ENCODE measurements at regions not wholly inside any gene's neighbourhood (a gene's known extent, or its start where the extent isn't known, plus 50 kb on each side); places are given as distances from the start of the nearest gene placed in this dataset.

DNA sequence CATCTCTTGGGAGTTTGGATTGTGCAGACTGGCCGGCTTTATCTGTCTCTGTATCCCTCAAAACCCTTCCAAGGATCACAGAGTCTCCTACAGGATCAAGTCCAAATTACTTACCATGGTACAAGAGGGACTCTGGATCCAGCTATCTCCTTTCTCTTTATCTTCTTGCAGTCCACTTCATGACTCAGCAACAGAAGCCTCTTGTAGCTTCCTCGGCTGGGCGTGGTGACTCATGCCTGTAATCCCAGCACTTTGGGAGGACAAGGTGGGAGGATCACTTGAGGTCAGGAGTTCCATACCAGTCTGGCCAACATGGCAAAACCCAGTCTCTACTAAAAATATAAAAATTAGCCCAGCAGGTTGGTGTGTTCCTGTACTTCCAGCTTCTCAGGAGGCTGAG, 189.7 kb downstream of the BCAT1 start:
- no peak for TF ChIP-seq CTCF (conservative IDR thresholded peaks at IDR 0.05)
- no peak overlapping the region for H3K27ac ChIP-seq

- no peak for TF ChIP-seq CTCF (conservative IDR thresholded peaks at IDR 0.05)
- no peak overlapping the region for H3K27ac ChIP-seq
Observed at GRCh38 chr12:24756479-24757024, 192.3 kb downstream of the BCAT1 start.

DNA sequence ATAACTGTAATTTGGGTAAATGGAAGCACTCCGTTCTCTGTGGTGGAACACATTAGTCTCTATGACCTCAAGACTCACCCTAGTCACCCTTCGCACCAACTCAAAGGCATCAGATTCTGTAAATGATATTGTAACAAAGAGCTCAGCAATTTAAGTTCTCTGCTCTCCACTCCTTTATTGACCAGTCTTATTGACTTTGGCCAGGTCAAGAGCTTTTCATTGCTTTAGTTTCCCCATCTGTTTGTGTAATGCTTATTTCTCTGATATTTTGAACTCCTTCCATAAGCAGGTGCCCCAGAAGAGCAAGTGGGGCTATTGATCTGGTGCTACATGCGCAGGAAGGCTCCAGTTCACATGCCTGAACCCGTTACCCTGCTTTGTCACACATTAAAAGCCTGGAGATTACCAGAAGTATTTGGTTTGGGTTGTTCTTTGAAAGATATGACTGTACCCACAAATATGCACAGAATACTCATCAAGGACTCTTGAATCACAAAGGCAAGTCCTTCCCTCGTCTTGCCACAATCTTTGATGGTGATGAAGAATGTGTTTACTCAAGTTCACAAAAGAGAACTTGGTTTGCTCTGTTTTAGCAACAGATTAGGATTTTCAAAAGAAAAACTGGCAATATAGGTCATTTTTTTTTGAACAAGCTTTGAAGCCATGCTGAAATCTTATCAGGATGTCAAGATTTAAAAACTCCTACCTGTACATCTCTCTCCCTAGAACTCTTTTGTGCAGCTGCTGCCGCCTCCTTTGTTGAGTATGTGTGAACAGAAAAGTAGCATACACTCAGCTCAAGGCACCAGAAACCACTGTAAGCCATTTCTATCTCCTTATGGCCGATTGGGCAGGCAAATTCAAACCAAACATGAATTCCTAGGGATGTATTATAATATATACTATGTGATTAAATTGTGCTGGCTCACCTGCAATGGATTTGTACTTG, 193.9 kb downstream of the BCAT1 start:
- TF ChIP-seq CTCF (conservative IDR thresholded peaks at IDR 0.05), result no peak
- H3K27ac ChIP-seq, result no peak overlapping the region

- no peak for TF ChIP-seq CTCF (conservative IDR thresholded peaks at IDR 0.05)
- H3K27ac ChIP-seq, result no peak overlapping the region
Observed at GRCh38 chr12:24752763-24753462, 196.0 kb downstream of the BCAT1 start.

DNA sequence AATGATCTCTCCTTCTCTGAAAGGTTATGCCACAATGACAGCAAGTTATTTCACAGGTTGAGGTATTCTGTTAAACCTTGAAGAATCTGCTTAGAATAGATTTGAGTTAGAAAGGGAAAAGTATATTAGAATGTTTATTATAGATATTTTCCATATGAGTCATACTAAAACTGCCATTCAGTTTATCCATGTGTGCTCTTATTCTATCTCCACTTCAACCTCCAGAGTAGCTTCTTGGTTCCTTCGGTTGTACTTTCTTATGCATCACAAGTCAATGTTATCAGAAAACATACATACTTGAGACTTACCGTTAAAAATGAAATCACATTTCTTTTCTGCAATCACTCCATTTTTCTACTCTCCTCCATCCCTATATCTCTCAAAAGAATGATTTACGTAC, 197.7 kb downstream of the BCAT1 start:
- no peak for TF ChIP-seq CTCF (conservative IDR thresholded peaks at IDR 0.05)
- H3K27ac ChIP-seq, result no peak overlapping the region

DNA sequence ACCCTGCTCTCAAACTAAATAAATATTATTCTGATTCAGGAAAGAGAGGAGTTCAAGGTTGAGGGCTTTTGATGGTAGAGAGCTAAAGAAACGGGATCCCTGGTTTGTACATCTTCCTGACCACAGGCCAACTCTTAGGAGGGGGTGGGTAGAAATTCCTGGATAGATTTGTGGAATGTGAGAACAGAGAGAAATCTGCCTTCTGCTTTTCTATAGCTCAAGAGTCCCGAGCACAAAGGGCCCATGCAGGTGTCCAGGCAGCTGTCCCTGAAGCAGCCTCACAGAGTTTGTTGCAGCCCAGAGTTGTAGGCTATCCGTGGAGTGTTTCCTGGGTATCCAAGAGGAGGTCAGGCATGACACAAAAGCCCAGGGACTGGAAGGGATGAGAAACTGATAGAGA, 198.6 kb downstream of the BCAT1 start:
- TF ChIP-seq CTCF (conservative IDR thresholded peaks at IDR 0.05), result no peak
- H3K27ac ChIP-seq, result no peak overlapping the region

DNA sequence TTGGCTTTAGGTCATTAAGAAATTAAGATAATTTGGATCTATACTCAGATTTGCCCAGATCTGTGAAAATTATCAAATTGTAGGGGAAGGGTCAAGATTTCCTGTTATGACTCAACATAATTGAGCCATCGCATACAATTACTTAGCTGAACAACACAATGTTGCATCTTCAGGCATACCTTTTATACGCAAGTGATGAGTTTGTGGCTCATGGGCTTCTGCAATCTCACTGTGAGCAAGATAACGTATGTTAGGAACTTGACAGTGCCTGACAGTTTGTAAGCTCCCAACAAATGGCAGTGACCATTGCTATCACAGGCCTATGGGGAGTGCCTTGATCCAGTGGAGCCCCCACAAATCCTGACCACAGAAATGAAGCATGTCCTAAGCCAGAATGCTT, 199.7 kb downstream of the BCAT1 start:
- H3K27ac ChIP-seq, result no peak overlapping the region
- TF ChIP-seq CTCF (conservative IDR thresholded peaks at IDR 0.05), result no peak

Measured in VCaP (cell line).